ENCODE measurements at regions not wholly inside any gene's neighbourhood (a gene's known extent, or its start where the extent isn't known, plus 50 kb on each side); places are given as distances from the start of the nearest gene placed in this dataset.
"Not testable (repeated sequence)": the region's sequence is repeated elsewhere in the genome, so short reads cannot be mapped to it uniquely, and the experiment has no call there.

DNA sequence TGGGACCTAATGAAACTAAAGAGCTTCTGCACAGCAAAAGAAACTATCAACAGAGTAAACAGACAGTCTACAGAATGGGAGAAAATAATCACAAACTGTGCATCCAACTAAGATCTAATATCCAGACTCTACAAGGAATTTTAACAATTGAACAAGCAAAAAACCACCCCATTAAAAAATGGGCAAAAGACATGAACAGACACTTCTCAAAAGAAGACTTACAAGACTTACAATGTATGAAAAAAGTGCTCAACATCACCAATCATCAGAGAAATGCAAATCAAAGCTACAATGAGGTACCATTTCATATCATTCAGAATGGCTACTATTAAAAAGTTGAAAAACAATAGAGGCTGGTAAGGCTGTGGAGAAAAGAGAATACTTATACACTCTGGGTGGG is 58.0 kb downstream of the SHOC1 start:
- Histone ChIP-seq H3K4me3 (replicated peaks in 1 of 3; ENCODE audit: insufficient read depth in 1 of 3, low read depth in 1 of 3, low read length in 3 of 3) (no peak overlapping the region), H3K27me3 (ENCODE audit: control insufficient read depth in 2 of 2, insufficient read depth in 2 of 2, low read length in 2 of 2) (no peaks in the 10 kb centered on the region), H3K9ac (replicated peaks; ENCODE audit: extremely low read depth, insufficient read depth, low read length) (no peak overlapping the region), H3K79me2 (ENCODE audit: control insufficient read depth, insufficient read depth, low read length) (no peaks in the 10 kb centered on the region), H3K4me2 (ENCODE audit: insufficient read depth, low read length) (no peak overlapping the region), H3K9me3 (replicated peaks; ENCODE audit: control insufficient read depth, insufficient read depth, low read length) (no peaks in the 10 kb centered on the region), H2AFZ (ENCODE audit: low read depth, low read length) (no peak overlapping the region), H3K9me1 (replicated peaks; ENCODE audit: control insufficient read depth, extremely low read depth, insufficient read depth, low read length) (no peaks in the 10 kb centered on the region), H3K4me1 (ENCODE audit: control insufficient read depth, extremely low read depth, insufficient read depth, low read length) (peaks cover under 1% of the 10 kb centered on the region), H4K20me1 (replicated peaks; ENCODE audit: control insufficient read depth, extremely low read depth, insufficient read depth, low read length) (no peaks in the 10 kb centered on the region), H3K27ac (ENCODE audit: insufficient read depth, low read depth, low read length) (no peak overlapping the region), H3K36me3 (ENCODE audit: control insufficient read depth in 2 of 2, extremely low read depth in 1 of 2, insufficient read depth in 2 of 2, low read length in 2 of 2) (no peaks in the 10 kb centered on the region)
- no peak for DNase-seq (ENCODE audit: low read depth, low spot score)
- no peak for FAIRE-seq
- POLR2A ChIA-PET, result no interaction called here
- intact Hi-C loops (cut with micrococcal nuclease) (no loop called here), dilution Hi-C loops (cut with MboI; ENCODE audit: extremely low pct_ligation_motif_present, low sequenced_read_pairs) (no loop called here)
- TF ChIP-seq FOS (IDR thresholded peaks at IDR 0.05; ENCODE audit: borderline replicate concordance, insufficient read depth, low read length), result no peak
- TF ChIP-seq EZH2 (IDR thresholded peaks at IDR 0.05; ENCODE audit: borderline replicate concordance, low read depth, low read length, severe bottlenecking), result no peak
- TF ChIP-seq, protein P1, sequence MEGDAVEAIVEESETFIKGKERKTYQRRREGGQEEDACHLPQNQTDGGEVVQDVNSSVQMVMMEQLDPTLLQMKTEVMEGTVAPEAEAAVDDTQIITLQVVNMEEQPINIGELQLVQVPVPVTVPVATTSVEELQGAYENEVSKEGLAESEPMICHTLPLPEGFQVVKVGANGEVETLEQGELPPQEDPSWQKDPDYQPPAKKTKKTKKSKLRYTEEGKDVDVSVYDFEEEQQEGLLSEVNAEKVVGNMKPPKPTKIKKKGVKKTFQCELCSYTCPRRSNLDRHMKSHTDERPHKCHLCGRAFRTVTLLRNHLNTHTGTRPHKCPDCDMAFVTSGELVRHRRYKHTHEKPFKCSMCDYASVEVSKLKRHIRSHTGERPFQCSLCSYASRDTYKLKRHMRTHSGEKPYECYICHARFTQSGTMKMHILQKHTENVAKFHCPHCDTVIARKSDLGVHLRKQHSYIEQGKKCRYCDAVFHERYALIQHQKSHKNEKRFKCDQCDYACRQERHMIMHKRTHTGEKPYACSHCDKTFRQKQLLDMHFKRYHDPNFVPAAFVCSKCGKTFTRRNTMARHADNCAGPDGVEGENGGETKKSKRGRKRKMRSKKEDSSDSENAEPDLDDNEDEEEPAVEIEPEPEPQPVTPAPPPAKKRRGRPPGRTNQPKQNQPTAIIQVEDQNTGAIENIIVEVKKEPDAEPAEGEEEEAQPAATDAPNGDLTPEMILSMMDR (IDR thresholded peaks at IDR 0.05; ENCODE audit: extremely low read depth in 1 of 2, insufficient read depth in 1 of 2, low read depth in 1 of 2, low read length in 2 of 2), result no peak
- TF ChIP-seq MYC (IDR thresholded peaks at IDR 0.05; ENCODE audit: low read depth, low read length), result no peak
- no peak for TF ChIP-seq GATA2 (IDR thresholded peaks at IDR 0.05; ENCODE audit: insufficient read depth, insufficient read length, low read depth, low read length)
- TF ChIP-seq MAX (IDR thresholded peaks at IDR 0.05; ENCODE audit: insufficient read depth, insufficient read length), result no peak
- TF ChIP-seq JUN (IDR thresholded peaks at IDR 0.05; ENCODE audit: borderline replicate concordance, insufficient read depth, insufficient read length, low read depth), result no peak
- TF ChIP-seq POLR2A (IDR thresholded peaks at IDR 0.05; ENCODE audit: low read depth, low read length), result no peak
- TF ChIP-seq POLR2AphosphoS5 (IDR thresholded peaks at IDR 0.05; ENCODE audit: insufficient read depth, low read depth, low read length), result no peak
- CTCF ChIA-PET, result no interaction called here
- BruUV-seq (replicated peaks), result no TSS peak

DNA sequence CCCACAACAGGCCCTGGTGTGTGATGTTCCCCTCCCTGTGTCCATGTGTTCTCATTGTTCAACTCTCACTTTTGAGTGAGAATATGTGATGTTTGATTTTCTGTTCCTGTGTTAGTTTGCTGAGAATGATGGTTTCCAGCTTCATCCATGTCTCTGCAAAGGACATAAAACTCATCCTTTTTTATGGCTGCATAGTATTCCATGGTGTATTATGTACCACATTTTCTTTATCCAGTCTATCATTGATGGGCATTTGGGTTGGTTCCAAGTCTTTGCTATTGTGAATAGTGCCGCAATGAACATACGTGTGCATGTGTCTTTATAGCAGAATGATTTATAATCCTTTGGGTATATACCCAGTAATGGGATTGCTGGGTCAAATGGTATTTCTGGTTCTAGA is 59.4 kb downstream of the SHOC1 start:
- H3K9me3 ChIP-seq (replicated peaks; ENCODE audit: control insufficient read depth, insufficient read depth, low read length); dilution Hi-C loops (cut with MboI; ENCODE audit: extremely low pct_ligation_motif_present, low sequenced_read_pairs); H3K36me3 ChIP-seq (ENCODE audit: control insufficient read depth in 2 of 2, extremely low read depth in 1 of 2, insufficient read depth in 2 of 2, low read length in 2 of 2); H3K9me1 ChIP-seq (replicated peaks; ENCODE audit: control insufficient read depth, extremely low read depth, insufficient read depth, low read length); DNase-seq (ENCODE audit: low read depth, low spot score); H3K79me2 ChIP-seq (ENCODE audit: control insufficient read depth, insufficient read depth, low read length); BruUV-seq (replicated peaks); H3K4me2 ChIP-seq (ENCODE audit: insufficient read depth, low read length); H3K4me3 ChIP-seq (replicated peaks in 1 of 3; ENCODE audit: insufficient read depth in 1 of 3, low read depth in 1 of 3, low read length in 3 of 3); POLR2A ChIA-PET; H2AFZ ChIP-seq (ENCODE audit: low read depth, low read length); H4K20me1 ChIP-seq (replicated peaks; ENCODE audit: control insufficient read depth, extremely low read depth, insufficient read depth, low read length); intact Hi-C loops (cut with micrococcal nuclease); H3K27ac ChIP-seq (ENCODE audit: insufficient read depth, low read depth, low read length); H3K27me3 ChIP-seq (ENCODE audit: control insufficient read depth in 2 of 2, insufficient read depth in 2 of 2, low read length in 2 of 2); CTCF ChIA-PET; H3K4me1 ChIP-seq (ENCODE audit: control insufficient read depth, extremely low read depth, insufficient read depth, low read length); FAIRE-seq; H3K9ac ChIP-seq (replicated peaks; ENCODE audit: extremely low read depth, insufficient read depth, low read length): not testable (repeated sequence)
